Activated CD4-positive, alpha-beta memory T cell treated with anti-CD3 and anti-CD28 coated beads for 36 hours (primary cell): ENCODE measurements at regions not wholly inside any gene's neighbourhood (a gene's known extent, or its start where the extent isn't known, plus 50 kb on each side); places are given as distances from the start of the nearest gene placed in this dataset.

Experiments
- CTCF ChIA-PET: fragments of 350-600 bp; sonication (Branson Sonifier 250); formaldehyde crosslinking; loops from one replicate; lab custom pipeline; 2021; ENCODE audit warnings: antibody characterized with exemption, inconsistent platforms; lab: Charles Lee
- POLR2A ChIA-PET: fragments of 350-600 bp; sonication (Branson Sonifier 250); formaldehyde crosslinking; loops from one replicate; lab custom pipeline; 2021; ENCODE audit warnings: antibody characterized with exemption; lab: Charles Lee
- DNase-seq: peaks from one replicate; pipeline ENCODE4 v3.0.0-alpha.2; 2020
- H3K27ac Mint-ChIP-seq: one replicate; pipeline ENCODE4 v1.8.0; 2021; ENCODE audit warnings: mixed read lengths
- H3K27me3 Mint-ChIP-seq: one replicate; pipeline ENCODE4 v1.8.0; 2021; ENCODE audit warnings: mixed read lengths
- H3K36me3 Mint-ChIP-seq: one replicate; pipeline ENCODE4 v1.8.0; 2021; ENCODE audit warnings: mixed read lengths
- H3K4me1 Mint-ChIP-seq: one replicate; pipeline ENCODE4 v1.8.0; 2021; ENCODE audit warnings: low read depth, mixed read lengths
- H3K4me3 Mint-ChIP-seq: one replicate; pipeline ENCODE4 v1.8.0; 2021; ENCODE audit warnings: mild to moderate bottlenecking, mixed read lengths
- H3K9me3 Mint-ChIP-seq: one replicate; pipeline ENCODE4 v1.8.0; 2021; ENCODE audit warnings: mixed read lengths
- intact Hi-C: fragments of 100-400 bp; cut with micrococcal nuclease; formaldehyde crosslinking; loops from one replicate; pipeline ENCODE4 v1.15.1; 2023

DNA sequence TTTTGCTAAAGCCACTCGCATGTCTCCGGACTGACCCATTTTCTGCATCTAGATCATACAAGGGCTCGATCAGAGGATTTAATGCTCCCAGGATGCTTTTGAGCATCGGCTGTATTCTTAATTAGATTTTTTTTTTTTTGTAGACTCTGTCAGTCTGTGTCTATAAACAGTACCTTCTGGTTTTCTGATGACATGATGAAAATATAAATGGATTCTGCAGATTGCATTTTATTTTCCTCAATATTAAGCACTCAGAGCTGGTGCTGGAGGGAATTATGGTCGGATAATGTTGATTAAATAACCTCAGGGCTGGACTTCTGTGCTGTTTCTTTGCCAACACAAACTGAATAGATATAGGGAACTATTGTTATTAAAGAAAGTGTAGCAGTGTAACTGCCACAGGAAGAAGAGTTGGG is 57.1 kb upstream of the LIMCH1 start:
- Mint-ChIP-seq H3K27ac (no peak overlapping the region), H3K27me3 (peaks cover 1% of the 10 kb centered on the region), H3K4me1 (no peaks in the 10 kb centered on the region), H3K9me3 (no peaks in the 10 kb centered on the region), H3K36me3 (no peaks in the 10 kb centered on the region), H3K4me3 (no peak overlapping the region)
- CTCF ChIA-PET, result no interaction called here
- POLR2A ChIA-PET, result no interaction called here
- no peak for DNase-seq
- intact Hi-C loops, result no loop called here

DNA sequence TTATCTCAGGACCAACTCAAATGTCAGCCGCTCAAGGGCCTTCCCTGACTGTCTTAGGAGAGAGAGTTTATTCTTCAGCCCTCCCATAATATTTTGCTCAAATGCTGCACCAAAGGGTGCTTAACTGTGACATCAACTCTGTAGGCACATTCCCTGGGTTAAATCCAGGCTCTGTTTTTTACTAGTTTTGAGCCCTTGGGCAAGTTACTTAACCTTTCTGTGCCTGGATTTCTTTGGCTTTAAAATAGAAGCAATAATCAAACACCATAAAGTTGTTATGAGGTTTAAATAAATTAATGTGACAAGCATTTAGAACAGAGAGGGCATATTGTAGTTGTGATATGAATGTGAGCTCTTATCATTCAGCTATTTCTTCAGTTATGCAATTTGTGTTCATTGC is 54.2 kb upstream of the LIMCH1 start:
- DNase-seq, result no peak
- Mint-ChIP-seq H3K36me3 (no peaks in the 10 kb centered on the region), H3K9me3 (no peaks in the 10 kb centered on the region), H3K4me3 (no peak overlapping the region), H3K4me1 (no peaks in the 10 kb centered on the region), H3K27ac (no peak overlapping the region), H3K27me3 (no peaks in the 10 kb centered on the region)
- intact Hi-C loops, result no loop called here
- ChIA-PET CTCF (no interaction called here), POLR2A (no interaction called here)

GRCh38 chr4:41485041-41485440 is 52.9 kb upstream of the LIMCH1 start:
- intact Hi-C loops, result no loop called here
- H3K9me3 Mint-ChIP-seq, result no peaks in the 10 kb centered on the region

GRCh38 chr4:41487868-41488440 is 50.0 kb upstream of the LIMCH1 start:
- POLR2A ChIA-PET, result no interaction called here
- intact Hi-C loops, result no loop called here
- H3K27ac Mint-ChIP-seq, result no peak overlapping the region
- no peak overlapping the region for H3K4me3 Mint-ChIP-seq
- no peaks in the 10 kb centered on the region for H3K27me3 Mint-ChIP-seq
- H3K36me3 Mint-ChIP-seq, result no peaks in the 10 kb centered on the region
- no peak for DNase-seq
- no peaks in the 10 kb centered on the region for H3K4me1 Mint-ChIP-seq
- H3K9me3 Mint-ChIP-seq, result no peaks in the 10 kb centered on the region
- CTCF ChIA-PET, result no interaction called here

More at GRCh38 chr4:41485041-41485440, 52.9 kb upstream of the LIMCH1 start:
- POLR2A ChIA-PET, result no interaction called here
- Mint-ChIP-seq H3K36me3 (no peaks in the 10 kb centered on the region), H3K4me3 (no peak overlapping the region), H3K27me3 (no peaks in the 10 kb centered on the region), H3K27ac (no peak overlapping the region), H3K4me1 (no peaks in the 10 kb centered on the region)
- no peak for DNase-seq
- CTCF ChIA-PET, result no interaction called here
